ENCODE measurements at regions not wholly inside any gene's neighbourhood (a gene's known extent, or its start where the extent isn't known, plus 50 kb on each side); places are given as distances from the start of the nearest gene placed in this dataset.

DNA sequence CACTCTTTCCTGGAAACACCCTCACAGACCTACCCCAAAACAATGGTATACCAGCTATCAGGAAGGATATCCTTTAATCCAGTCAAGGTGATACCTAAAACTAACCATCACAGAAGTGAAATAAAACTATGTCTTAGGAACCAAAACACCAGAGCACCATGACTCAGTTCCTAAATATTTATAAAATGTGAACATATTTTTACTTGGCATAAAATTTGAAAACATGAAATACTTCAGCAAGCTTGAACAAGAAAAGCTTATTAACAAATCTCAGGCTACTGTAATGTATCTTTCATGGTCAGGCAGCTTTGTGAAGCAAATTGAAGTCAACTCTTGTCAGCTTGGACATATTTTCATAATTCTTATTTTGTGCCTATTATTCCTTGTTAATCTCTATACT, 440.8 kb upstream of the CDH20 start:
- TF ChIP-seq RAD21 (IDR thresholded peaks at IDR 0.05) (no peak), CTCF (IDR thresholded peaks at IDR 0.05; ENCODE audit: low read depth, low read length, missing input control) (no peak), GABPA (IDR thresholded peaks at IDR 0.05 in 1 of 2, conservative IDR thresholded peaks at IDR 0.05 in 1 of 2) (no peak), TAF1 (conservative IDR thresholded peaks at IDR 0.05) (no peak), HNF4A (conservative IDR thresholded peaks at IDR 0.05) (no peak), MAX (IDR thresholded peaks at IDR 0.05) (no peak), SP1 (IDR thresholded peaks at IDR 0.05) (no peak)
- TF ChIP-seq, protein P1, sequence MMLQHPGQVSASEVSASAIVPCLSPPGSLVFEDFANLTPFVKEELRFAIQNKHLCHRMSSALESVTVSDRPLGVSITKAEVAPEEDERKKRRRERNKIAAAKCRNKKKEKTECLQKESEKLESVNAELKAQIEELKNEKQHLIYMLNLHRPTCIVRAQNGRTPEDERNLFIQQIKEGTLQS (IDR thresholded peaks at IDR 0.05): no peak
- TF ChIP-seq, protein P2, sequence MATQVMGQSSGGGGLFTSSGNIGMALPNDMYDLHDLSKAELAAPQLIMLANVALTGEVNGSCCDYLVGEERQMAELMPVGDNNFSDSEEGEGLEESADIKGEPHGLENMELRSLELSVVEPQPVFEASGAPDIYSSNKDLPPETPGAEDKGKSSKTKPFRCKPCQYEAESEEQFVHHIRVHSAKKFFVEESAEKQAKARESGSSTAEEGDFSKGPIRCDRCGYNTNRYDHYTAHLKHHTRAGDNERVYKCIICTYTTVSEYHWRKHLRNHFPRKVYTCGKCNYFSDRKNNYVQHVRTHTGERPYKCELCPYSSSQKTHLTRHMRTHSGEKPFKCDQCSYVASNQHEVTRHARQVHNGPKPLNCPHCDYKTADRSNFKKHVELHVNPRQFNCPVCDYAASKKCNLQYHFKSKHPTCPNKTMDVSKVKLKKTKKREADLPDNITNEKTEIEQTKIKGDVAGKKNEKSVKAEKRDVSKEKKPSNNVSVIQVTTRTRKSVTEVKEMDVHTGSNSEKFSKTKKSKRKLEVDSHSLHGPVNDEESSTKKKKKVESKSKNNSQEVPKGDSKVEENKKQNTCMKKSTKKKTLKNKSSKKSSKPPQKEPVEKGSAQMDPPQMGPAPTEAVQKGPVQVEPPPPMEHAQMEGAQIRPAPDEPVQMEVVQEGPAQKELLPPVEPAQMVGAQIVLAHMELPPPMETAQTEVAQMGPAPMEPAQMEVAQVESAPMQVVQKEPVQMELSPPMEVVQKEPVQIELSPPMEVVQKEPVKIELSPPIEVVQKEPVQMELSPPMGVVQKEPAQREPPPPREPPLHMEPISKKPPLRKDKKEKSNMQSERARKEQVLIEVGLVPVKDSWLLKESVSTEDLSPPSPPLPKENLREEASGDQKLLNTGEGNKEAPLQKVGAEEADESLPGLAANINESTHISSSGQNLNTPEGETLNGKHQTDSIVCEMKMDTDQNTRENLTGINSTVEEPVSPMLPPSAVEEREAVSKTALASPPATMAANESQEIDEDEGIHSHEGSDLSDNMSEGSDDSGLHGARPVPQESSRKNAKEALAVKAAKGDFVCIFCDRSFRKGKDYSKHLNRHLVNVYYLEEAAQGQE (IDR thresholded peaks at IDR 0.05): no peak
